Small intestine (tissue), 7 donors: ENCODE measurements at regions not wholly inside any gene's neighbourhood (a gene's known extent, or its start where the extent isn't known, plus 50 kb on each side); places are given as distances from the start of the nearest gene placed in this dataset.

Experiments used
- DNase-seq, 2 donors: peaks; one replicate each; pipeline versions ENCODE4 v3.0.0 to v3.0.0-alpha.2; 2013
- FAIRE-seq: peaks from 2 replicates; lab custom pipeline; 2012; peaks lifted over from hg19 to GRCh38; lab: Jason Lieb, UNC
- H3K27ac ChIP-seq, 3 donors: one replicate each; pipeline ENCODE4 v1.5.1; 2013; ENCODE audit warnings: low read length in 2 of 3, mild to moderate bottlenecking in 2 of 3, control low read depth in 1 of 3, inconsistent platforms in 1 of 3, low read depth in 1 of 3, moderate library complexity in 1 of 3
- H3K27me3 ChIP-seq, 3 donors: one replicate each; pipeline ENCODE4 v1.6.1; 2013; ENCODE audit warnings: low read length in 3 of 3, inconsistent platforms in 1 of 3; ENCODE audit not compliant: control insufficient read depth in 3 of 3, insufficient read depth in 3 of 3
- H3K36me3 ChIP-seq, 3 donors: one replicate each; pipeline ENCODE4 v1.6.1; 2013; ENCODE audit warnings: low read length in 3 of 3, inconsistent platforms in 1 of 3, low read depth in 1 of 3, mild to moderate bottlenecking in 1 of 3, moderate library complexity in 1 of 3; ENCODE audit not compliant: control insufficient read depth in 3 of 3, insufficient read depth in 2 of 3
- H3K4me1 ChIP-seq, 3 donors: one replicate each; pipeline ENCODE4 v1.6.1; 2013; ENCODE audit warnings: low read length in 2 of 3, inconsistent platforms in 1 of 3, low read depth in 1 of 3, mild to moderate bottlenecking in 1 of 3, moderate library complexity in 1 of 3; ENCODE audit not compliant: control insufficient read depth in 3 of 3, insufficient read depth in 2 of 3
- H3K4me3 ChIP-seq, 3 donors: one replicate each; pipeline ENCODE4 v1.5.1; 2013; ENCODE audit warnings: low read length in 3 of 3, control low read depth in 1 of 3, inconsistent platforms in 1 of 3, low read depth in 1 of 3, mild to moderate bottlenecking in 1 of 3, moderate library complexity in 1 of 3
- H3K9me3 ChIP-seq, 2 donors: one replicate each; pipeline ENCODE4 v1.6.1; 2013; ENCODE audit warnings: low read depth in 1 of 2, low read length in 1 of 2; ENCODE audit not compliant: control insufficient read depth in 2 of 2, insufficient read depth in 1 of 2
- WGBS, 3 donors: extraction: QIAGEN DNeasy Blood & Tissue Kit; methylation state at CpG; one replicate each; pipeline ENCODE4 v1.1.7; 2013; 5-methylcytosine and 5-hydroxymethylcytosine counted together
- donor health status: healthy with polysubstance abuse.
- donor health status: control.
- donor health status: control.
- donor health status: Bipolar disorder and iron deficiency.
- donor health status: healthy.

DNA sequence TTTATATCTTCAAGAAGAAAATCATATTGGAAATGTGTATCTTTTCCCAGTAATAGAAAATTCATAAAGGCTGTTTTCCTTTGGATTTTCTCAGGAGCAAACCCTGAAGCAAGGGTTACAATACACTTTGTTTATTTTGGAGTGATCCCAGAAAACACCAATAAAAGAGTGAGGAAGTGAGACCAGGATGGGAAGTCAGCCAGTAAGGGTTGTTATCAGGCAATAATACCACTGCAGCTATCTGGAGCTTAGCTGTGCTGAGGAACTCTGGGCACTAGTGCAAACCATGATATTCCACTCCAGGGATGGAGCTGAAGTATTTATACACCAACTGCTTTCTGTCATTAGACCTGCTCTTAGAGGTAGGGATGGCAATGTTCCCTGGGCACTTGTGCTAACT, 1002.3 kb downstream of the FLRT2 start:
- Histone ChIP-seq H3K4me1 (no peaks in the 10 kb centered on the region), H3K9me3 (peaks cover 0 to 1% of the 10 kb centered on the region in 2 donors), H3K4me3 (no peak overlapping the region), H3K36me3 (no peaks in the 10 kb centered on the region), H3K27ac (no peak overlapping the region), H3K27me3 (no peaks in the 10 kb centered on the region)
- no peak for DNase-seq
- FAIRE-seq, result no peak

DNA sequence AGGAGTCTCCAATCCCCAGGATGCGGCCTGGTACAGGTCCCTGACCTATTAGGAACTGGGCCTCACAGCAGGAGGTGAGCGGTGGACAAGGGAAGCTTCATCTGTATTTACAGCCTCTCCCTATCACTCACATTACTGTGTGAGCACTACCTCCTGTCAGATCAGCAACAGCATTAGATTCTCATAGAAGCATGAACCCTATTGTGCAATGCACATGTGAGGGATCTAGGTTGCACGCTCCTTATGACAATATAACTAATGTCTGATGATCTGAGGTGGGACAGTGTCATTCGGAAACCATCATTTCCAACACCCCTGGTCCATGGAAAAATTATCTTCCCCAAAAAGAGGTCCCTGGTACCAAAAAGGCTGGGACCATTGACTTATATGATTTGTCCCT, 1000.5 kb downstream of the FLRT2 start:
- Histone ChIP-seq H3K4me1 (no peaks in the 10 kb centered on the region), H3K9me3 (no peaks in the 10 kb centered on the region), H3K36me3 (no peaks in the 10 kb centered on the region), H3K4me3 (no peak overlapping the region), H3K27ac (no peak overlapping the region), H3K27me3 (no peaks in the 10 kb centered on the region)
- WGBS, 3 donors, result 88 to 90% (median 89%) methylated on average over 4 of the region's 4 CpGs
- no peak for DNase-seq
- FAIRE-seq, result no peak

DNA sequence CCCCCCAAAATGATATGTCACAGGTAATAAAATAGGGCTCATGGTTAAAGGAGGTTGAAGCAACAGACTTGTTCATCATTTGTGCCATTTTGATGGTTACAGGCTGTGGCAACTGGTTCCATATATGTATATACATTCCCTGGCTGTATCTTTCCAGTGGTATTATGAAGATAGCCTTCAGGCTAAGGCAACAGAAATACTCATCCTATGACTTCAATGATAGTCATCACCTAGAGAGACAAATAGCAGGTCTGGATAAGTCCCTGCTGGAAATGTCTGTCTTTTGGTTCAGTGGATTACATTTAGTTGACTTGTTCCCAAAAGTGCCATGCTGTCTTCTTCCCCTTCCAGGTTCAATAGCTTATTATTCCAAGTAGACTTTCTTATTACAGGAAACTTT, 997.4 kb downstream of the FLRT2 start:
- no peak for FAIRE-seq
- Histone ChIP-seq H3K4me3 (no peak overlapping the region), H3K27ac (no peak overlapping the region), H3K9me3 (no peaks in the 10 kb centered on the region), H3K27me3 (no peaks in the 10 kb centered on the region), H3K4me1 (no peaks in the 10 kb centered on the region), H3K36me3 (no peaks in the 10 kb centered on the region)
- no peak for DNase-seq

DNA sequence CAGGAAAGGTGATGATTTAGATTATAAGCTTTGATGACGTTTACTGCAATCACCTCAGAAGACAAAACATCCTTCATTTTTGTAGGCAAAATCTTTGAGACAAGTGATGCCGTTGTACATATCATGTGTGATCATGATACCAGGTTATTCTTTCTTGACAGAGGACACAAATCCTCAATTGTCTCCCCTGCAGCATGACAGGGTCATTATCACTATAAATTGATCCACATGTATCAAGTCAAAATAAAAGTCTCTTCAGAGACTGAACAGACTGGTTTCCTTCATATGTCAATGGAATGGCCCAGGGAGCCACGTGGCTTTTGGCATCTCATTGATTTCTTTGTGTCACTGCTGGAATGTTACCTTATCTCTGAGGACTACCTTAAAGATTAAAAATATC, 995.7 kb downstream of the FLRT2 start:
- Histone ChIP-seq H3K27ac (no peak overlapping the region), H3K27me3 (no peaks in the 10 kb centered on the region), H3K36me3 (no peaks in the 10 kb centered on the region), H3K4me1 (no peaks in the 10 kb centered on the region), H3K4me3 (no peak overlapping the region), H3K9me3 (no peaks in the 10 kb centered on the region)
- FAIRE-seq, result no peak
- DNase-seq, result no peak
- 42 to 62% (median 44%) methylated on average over 3 of the region's 3 CpGs for WGBS, 3 donors

DNA sequence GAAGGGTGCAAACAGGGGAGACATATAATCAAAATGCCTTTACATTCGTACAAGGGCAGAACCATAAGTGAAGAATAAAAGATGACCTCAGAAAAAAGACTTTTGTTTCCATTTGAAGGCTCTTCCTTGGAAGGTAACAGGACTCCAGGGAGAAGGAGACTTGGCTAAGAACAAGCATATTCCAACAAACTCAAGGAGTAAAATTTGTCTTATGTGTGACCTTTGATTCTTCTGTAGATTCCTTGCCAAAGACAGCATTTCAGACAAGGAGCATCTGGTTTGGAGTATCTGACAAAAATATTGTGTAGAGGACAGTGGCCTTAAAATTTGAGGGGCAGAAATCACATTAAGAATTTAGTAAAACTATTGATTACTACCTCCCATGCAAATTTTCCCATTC, 991.9 kb downstream of the FLRT2 start:
- no peaks in the 10 kb centered on the region for H3K27me3 ChIP-seq
- FAIRE-seq, result no peak
- H3K9me3 ChIP-seq, result no peaks in the 10 kb centered on the region
- H3K4me3 ChIP-seq, result no peak overlapping the region
- H3K4me1 ChIP-seq, result no peaks in the 10 kb centered on the region
- no peak for DNase-seq
- no peaks in the 10 kb centered on the region for H3K36me3 ChIP-seq
- WGBS, 3 donors, result 23 to 54% (median 25%) methylated on average over 1 of the region's 1 CpG
- no peak overlapping the region for H3K27ac ChIP-seq

DNA sequence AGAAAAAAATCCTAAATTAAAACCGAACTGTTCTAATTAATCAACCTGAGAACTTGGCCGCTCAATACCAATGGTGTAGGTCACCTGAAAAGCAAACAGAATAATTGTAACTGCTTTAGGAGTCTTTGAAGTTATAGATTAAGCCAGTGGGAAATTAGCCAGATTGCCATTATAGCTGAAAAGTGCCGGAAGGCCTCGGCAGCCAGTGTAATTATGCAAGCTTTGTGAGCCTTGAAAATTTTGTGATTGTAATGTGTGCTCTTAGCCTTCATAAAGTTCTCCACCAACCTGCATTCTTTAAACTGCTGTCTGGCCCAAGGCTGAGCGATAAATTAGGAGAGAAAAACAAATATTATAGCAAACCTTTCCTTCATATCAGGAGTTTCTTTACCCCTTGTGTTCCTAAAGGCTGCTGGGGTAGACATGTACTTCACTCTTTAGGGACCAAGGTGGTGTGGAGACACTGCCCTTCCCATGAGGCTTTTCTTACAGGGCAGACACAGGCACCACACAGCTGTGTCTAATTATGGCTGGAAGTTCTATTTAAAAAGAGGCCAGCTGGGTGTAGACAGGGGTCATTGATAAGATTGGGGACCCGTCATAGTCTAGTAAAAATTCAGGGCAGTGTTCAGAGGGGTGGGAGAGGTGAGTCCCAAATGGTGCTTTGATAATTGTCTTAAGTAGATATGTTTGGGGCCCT, 991.2 kb downstream of the FLRT2 start:
- H3K9me3 ChIP-seq, result no peaks in the 10 kb centered on the region
- H3K4me1 ChIP-seq, result no peaks in the 10 kb centered on the region
- H3K27ac ChIP-seq, result no peak overlapping the region
- 17 to 59% (median 40%) methylated on average over 6 of the region's 6 CpGs for WGBS, 3 donors
- H3K36me3 ChIP-seq, result no peaks in the 10 kb centered on the region
- H3K4me3 ChIP-seq, result no peak overlapping the region
- no peak for DNase-seq
- H3K27me3 ChIP-seq, result no peaks in the 10 kb centered on the region
- FAIRE-seq, result no peak

DNA sequence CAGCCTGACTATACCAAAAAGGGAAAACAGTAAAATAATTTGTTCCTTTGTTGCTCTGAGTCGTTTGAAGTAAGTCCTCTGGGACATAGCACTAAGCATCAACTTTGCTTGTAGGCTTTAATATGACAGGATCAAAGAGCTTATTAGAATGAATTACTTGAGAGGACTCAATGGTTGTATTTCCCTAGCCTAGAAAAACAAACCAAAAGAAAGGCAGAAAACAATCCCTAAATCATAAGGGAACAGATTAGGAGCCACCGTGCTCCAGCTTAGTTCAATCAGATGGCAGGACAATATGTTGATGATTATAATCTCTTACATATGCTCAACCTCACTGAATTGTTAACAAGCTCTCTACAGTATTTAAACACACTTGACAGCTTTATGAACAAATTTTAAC, 988.4 kb downstream of the FLRT2 start:
- H3K4me1 ChIP-seq, result no peaks in the 10 kb centered on the region
- no peak overlapping the region for H3K4me3 ChIP-seq
- no peak overlapping the region for H3K27ac ChIP-seq
- DNase-seq (no peak), FAIRE-seq (no peak)
- H3K9me3 ChIP-seq, result no peaks in the 10 kb centered on the region
- 42 to 59% (median 54%) methylated on average over 2 of the region's 2 CpGs for WGBS, 3 donors
- no peaks in the 10 kb centered on the region for H3K27me3 ChIP-seq
- H3K36me3 ChIP-seq, result no peaks in the 10 kb centered on the region

DNA sequence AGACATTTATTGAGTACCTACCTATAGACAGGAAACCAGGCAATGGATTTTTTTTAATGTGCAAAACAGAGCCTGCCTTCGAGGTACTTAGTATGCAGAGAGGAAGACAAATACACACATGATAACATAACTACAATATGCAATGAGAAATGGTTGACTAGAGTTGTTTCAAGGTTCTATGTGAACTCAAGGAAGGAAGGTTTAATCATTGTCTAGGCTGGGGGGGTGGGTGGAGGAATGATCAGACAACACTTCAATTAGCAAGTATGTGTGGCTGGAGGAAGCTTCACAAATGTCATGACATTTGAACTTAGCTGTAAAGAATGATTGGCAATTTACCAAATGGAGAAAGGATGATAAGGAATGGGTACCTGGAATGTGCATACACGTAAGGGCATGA, 985.3 kb downstream of the FLRT2 start:
- H3K4me1 ChIP-seq, result no peaks in the 10 kb centered on the region
- no peak for DNase-seq
- 39 to 71% (median 42%) methylated on average over 2 of the region's 2 CpGs for WGBS, 3 donors
- H3K27me3 ChIP-seq, result no peaks in the 10 kb centered on the region
- H3K9me3 ChIP-seq, result no peaks in the 10 kb centered on the region
- FAIRE-seq, result no peak
- H3K4me3 ChIP-seq, result no peak overlapping the region
- no peaks in the 10 kb centered on the region for H3K36me3 ChIP-seq
- no peak overlapping the region for H3K27ac ChIP-seq

DNA sequence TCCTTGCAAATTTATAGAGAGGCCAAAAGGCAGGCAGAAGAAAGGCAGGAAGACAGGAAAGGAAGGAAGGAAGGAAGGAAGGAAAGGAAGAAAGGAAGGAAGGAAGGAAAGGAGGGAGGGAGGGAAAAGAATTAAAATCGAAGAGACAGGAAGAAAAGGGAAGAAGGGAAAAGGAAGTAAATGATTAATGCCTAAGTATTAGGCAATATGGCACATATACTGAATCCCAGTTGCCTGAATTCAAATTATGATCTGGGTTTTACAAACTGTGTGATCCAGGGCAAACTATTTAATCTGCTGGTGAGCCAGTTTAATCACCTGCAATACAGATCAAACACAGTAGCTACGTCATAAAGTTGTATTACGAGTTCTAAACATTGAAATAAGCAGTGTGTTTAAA, 983.6 kb downstream of the FLRT2 start:
- Histone ChIP-seq H3K4me3 (no peak overlapping the region), H3K4me1 (no peaks in the 10 kb centered on the region), H3K9me3 (no peaks in the 10 kb centered on the region), H3K36me3 (no peaks in the 10 kb centered on the region), H3K27me3 (no peaks in the 10 kb centered on the region), H3K27ac (no peak overlapping the region)
- no peak for DNase-seq
- FAIRE-seq, result no peak
- WGBS, 3 donors, result 34 to 56% (median 42%) methylated on average over 3 of the region's 3 CpGs
